Breast epithelium (tissue), 4 donors: ENCODE measurements at regions not wholly inside any gene's neighbourhood (a gene's known extent, or its start where the extent isn't known, plus 50 kb on each side); places are given as distances from the start of the nearest gene placed in this dataset.
"Not testable (repeated sequence)": the region's sequence is repeated elsewhere in the genome, so short reads cannot be mapped to it uniquely, and the experiment has no call there.

Source experiments
- DNase-seq, 2 donors: peaks; one replicate each; pipeline ENCODE4 v3.0.0-alpha.2; 2019; ENCODE audit warnings: low spot score in 2 of 2
- H3K27ac ChIP-seq, 2 donors: fragments of 200-600 bp; sonication (generic) in 1 of 2; one replicate each; pipeline ENCODE4 v1.5.1; 2016 to 2019; ENCODE audit warnings: mild to moderate bottlenecking in 1 of 2
- H3K27me3 ChIP-seq, 2 donors: fragments of 200-600 bp; sonication (generic) in 1 of 2; one replicate each; pipeline versions ENCODE4 v1.5.1 to v1.6.0; 2017 to 2019; ENCODE audit warnings: control low read depth in 1 of 2, mild to moderate bottlenecking in 1 of 2
- H3K36me3 ChIP-seq: fragments of 200-600 bp; one replicate; pipeline ENCODE4 v1.5.1; 2019
- H3K4me1 ChIP-seq, 2 donors: fragments of 200-600 bp; sonication (generic); one replicate each; pipeline ENCODE4 v1.5.1; 2016 to 2019; ENCODE audit warnings: control low read depth in 1 of 2
- H3K4me3 ChIP-seq, 3 donors: fragments of 200-600 bp; sonication (generic); 1 replicate in 2 of 3; 2 replicates in 1 of 3; pipeline ENCODE4 v1.5.1; 2016 to 2019; ENCODE audit warnings: mild to moderate bottlenecking in 3 of 3, moderate library complexity in 2 of 3
- H3K9me3 ChIP-seq, 2 donors: fragments of 200-600 bp; sonication (generic) in 1 of 2; one replicate each; pipeline ENCODE4 v1.5.1; 2016 to 2019; ENCODE audit warnings: control low read depth in 1 of 2
- POLR2A ChIP-seq: fragments of 450-650 bp; IDR thresholded peaks from one replicate; pipeline ENCODE4 v1.6.1; 2016; ENCODE audit warnings: antibody characterized with exemption, mild to moderate bottlenecking, moderate library complexity
- POLR2AphosphoS5 ChIP-seq, 3 donors: sonication (generic); formaldehyde crosslinking; IDR thresholded peaks; one replicate each; pipeline ENCODE4 v1.6.1; 2017; ENCODE audit warnings: antibody characterized with exemption in 3 of 3
- intact Hi-C: fragments of 100-400 bp; cut with DNase I; formaldehyde crosslinking; loops from one replicate; pipeline ENCODE4 v1.15.1; 2023; ENCODE audit warnings: low total_unique reads
- TF ChIP-seq, protein P1 (sequence below), 3 donors: fragments of 450-650 bp; IDR thresholded peaks; one replicate each; pipeline ENCODE4 v1.5.1; 2016 to 2017; ENCODE audit warnings: antibody characterized with exemption in 3 of 3, mild to moderate bottlenecking in 3 of 3, moderate library complexity in 3 of 3

DNA sequence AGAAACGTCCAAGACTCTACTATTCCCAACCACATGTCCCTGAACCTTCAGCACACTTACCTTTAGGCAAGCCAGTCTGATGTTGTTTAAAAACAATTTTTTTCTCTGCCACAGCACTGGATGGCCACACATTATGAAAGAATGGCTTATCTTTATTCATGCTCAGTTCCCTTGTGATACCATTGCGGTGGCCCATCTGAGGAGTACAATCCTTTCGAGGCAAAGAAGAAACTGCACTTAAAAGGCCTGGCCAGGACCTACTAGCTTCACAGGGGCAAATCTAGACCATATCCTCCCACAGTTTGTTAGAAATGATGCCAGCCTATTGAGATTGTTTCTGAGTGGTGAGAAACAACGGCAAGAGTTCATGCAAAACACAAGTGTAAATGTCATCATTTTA lies 88.4 kb upstream of the PLEKHG1 start:
- TF ChIP-seq POLR2A (no peak), POLR2AphosphoS5 (IDR thresholded peaks at IDR 0.05) (no peak)
- TF ChIP-seq, protein P1, sequence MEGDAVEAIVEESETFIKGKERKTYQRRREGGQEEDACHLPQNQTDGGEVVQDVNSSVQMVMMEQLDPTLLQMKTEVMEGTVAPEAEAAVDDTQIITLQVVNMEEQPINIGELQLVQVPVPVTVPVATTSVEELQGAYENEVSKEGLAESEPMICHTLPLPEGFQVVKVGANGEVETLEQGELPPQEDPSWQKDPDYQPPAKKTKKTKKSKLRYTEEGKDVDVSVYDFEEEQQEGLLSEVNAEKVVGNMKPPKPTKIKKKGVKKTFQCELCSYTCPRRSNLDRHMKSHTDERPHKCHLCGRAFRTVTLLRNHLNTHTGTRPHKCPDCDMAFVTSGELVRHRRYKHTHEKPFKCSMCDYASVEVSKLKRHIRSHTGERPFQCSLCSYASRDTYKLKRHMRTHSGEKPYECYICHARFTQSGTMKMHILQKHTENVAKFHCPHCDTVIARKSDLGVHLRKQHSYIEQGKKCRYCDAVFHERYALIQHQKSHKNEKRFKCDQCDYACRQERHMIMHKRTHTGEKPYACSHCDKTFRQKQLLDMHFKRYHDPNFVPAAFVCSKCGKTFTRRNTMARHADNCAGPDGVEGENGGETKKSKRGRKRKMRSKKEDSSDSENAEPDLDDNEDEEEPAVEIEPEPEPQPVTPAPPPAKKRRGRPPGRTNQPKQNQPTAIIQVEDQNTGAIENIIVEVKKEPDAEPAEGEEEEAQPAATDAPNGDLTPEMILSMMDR (IDR thresholded peaks at IDR 0.05), result no peak
- H3K27ac ChIP-seq, result no peak overlapping the region
- intact Hi-C loops, result no loop called here
- no peaks in the 10 kb centered on the region for H3K27me3 ChIP-seq
- H3K9me3 ChIP-seq, result no peaks in the 10 kb centered on the region
- no peak overlapping the region for H3K4me3 ChIP-seq
- DNase-seq, result no peak
- H3K4me1 ChIP-seq, result no peaks in the 10 kb centered on the region
- no peaks in the 10 kb centered on the region for H3K36me3 ChIP-seq

DNA sequence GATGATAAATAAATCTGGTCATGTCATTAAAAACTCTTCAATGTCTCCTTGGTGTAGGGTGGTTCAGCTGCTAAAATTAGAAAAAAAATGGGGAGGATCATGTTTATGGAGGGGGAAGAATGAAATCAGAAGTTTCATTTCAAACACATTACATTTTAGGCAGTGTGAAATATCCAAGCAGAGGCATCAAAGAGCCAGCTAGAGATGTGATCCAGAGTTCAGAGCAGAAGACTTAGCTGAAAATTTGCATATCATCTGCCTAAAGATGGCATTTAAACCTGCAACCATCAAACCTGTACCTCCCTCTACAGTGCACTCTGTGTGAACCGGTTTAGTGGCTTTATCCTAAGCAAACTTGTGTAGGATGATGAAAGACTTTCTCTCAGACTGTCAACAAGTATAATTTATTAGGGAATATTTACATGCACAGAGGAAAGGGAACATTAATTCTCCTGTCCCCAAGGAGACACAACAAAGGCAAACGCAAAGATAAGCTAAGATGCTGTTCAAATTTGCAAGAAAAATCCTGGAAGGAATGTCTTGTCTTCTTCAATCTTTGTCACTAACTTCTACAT lies 84.8 kb upstream of the PLEKHG1 start:
- no peak for DNase-seq
- intact Hi-C loops, result no loop called here

DNA sequence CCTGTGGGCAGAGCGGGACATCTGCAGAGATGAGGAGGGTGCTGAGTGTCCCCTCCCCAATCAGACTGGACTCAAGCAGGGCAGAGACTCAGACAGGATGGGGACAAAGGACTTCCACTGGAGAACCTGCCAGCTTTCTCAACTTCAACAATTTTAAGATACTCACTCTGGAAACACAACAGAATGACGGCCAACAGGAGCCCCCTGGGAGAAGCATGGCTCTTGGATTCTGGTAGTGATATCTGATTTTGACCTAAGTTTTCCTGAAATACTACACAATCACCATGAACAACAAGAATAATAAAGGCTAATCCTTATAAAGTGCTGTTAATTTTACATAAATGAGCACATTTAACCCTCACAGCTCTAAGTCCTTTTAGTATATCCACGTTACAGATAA lies 83.5 kb upstream of the PLEKHG1 start:
- Histone ChIP-seq H3K9me3 (no peaks in the 10 kb centered on the region), H3K36me3 (no peaks in the 10 kb centered on the region), H3K4me1 (no peaks in the 10 kb centered on the region), H3K27ac (no peak overlapping the region), H3K4me3 (no peak overlapping the region), H3K27me3 (no peaks in the 10 kb centered on the region)
- no peak for DNase-seq
- intact Hi-C loops, result no loop called here
- TF ChIP-seq POLR2AphosphoS5 (IDR thresholded peaks at IDR 0.05), result no peak
- no peak for TF ChIP-seq POLR2A
- TF ChIP-seq, protein P1 (IDR thresholded peaks at IDR 0.05), result no peak

More for the DNA sequence above, 84.8 kb upstream of the PLEKHG1 start:
- TF ChIP-seq POLR2AphosphoS5 (IDR thresholded peaks at IDR 0.05) (no peak), POLR2A (no peak)
- TF ChIP-seq, protein P1 (IDR thresholded peaks at IDR 0.05), result no peak
- Histone ChIP-seq H3K9me3 (no peaks in the 10 kb centered on the region), H3K4me3 (no peak overlapping the region), H3K27ac (no peak overlapping the region), H3K4me1 (no peaks in the 10 kb centered on the region), H3K27me3 (no peaks in the 10 kb centered on the region), H3K36me3 (no peaks in the 10 kb centered on the region)

DNA sequence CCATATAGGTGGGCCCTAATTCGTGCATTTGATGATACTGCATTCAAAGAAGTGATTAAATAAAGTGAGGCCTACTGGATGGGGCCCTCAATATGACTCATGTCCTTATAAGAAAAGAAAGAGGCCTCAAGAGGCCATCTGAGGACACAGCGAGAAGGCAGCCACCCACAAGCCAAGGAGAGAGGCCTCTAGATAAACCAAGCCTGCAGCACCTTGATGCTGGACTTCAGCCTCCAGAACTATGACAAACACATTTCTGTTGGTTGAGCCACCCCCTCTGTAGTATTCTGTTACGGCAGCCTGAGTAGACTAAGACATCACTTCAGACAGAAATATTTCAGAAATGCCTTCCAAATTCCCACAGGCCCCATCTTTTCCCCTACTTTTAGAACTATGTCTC lies 82.5 kb upstream of the PLEKHG1 start:
- H3K27me3 ChIP-seq, result no peaks in the 10 kb centered on the region
- no peak overlapping the region for H3K27ac ChIP-seq
- DNase-seq, result no peak
- H3K4me3 ChIP-seq, result no peak overlapping the region
- TF ChIP-seq, protein P1 (IDR thresholded peaks at IDR 0.05), result no peak
- no peaks in the 10 kb centered on the region for H3K4me1 ChIP-seq
- intact Hi-C loops, result no loop called here
- no peaks in the 10 kb centered on the region for H3K9me3 ChIP-seq
- no peaks in the 10 kb centered on the region for H3K36me3 ChIP-seq

DNA sequence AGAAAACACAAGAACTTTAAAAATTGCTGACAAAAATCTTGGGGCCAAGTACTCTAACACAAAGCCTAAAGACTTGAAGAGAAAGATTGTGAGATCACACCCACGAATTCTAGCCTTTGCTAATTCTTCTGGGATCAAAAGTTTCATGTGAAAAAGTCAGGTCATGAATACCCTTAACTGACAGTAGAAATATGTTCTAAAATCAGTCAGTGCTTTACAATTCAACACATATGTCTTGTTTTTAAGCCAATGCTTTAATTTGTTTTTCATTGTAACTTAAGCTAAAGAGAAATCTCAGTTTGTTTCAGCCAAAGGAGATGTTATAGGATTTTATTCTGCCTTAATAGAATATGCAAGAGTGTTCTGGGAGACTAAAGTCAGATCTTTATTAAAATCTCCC lies 78.2 kb upstream of the PLEKHG1 start:
- intact Hi-C loops, result no loop called here
- Histone ChIP-seq H3K27me3 (no peaks in the 10 kb centered on the region), H3K36me3 (no peaks in the 10 kb centered on the region), H3K27ac (no peak overlapping the region), H3K9me3 (no peaks in the 10 kb centered on the region), H3K4me1 (no peaks in the 10 kb centered on the region), H3K4me3 (no peak overlapping the region)
- no peak for DNase-seq
- TF ChIP-seq, protein P1 (IDR thresholded peaks at IDR 0.05), result no peak
- TF ChIP-seq POLR2A (no peak), POLR2AphosphoS5 (IDR thresholded peaks at IDR 0.05) (no peak)

DNA sequence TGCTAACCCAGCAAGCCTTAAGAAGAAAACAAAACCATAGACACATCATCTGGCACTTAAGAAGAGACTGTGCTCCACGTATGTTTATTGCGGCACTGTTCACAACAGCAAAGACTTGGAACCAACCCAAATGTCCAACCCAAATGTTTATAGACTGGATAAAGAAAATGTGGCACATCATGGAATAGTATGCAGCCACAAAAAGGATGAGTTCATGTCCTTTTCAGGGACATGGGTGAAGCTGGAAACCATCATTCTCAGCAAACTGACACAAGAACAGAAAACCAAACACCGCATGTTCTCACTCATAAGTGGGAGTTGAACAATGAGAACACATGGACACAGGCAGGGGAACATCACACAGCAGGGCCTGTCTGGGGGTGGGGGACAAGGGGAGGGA lies 76.5 kb upstream of the PLEKHG1 start:
- intact Hi-C loops, H3K27ac ChIP-seq: not testable (repeated sequence)

More for the DNA sequence above, 76.5 kb upstream of the PLEKHG1 start:
- not testable (repeated sequence) for DNase-seq, H3K9me3 ChIP-seq, H3K4me3 ChIP-seq, H3K4me1 ChIP-seq, H3K27me3 ChIP-seq, H3K36me3 ChIP-seq
